Uterus (tissue), 2 donors: ENCODE measurements at regions not wholly inside any gene's neighbourhood (a gene's known extent, or its start where the extent isn't known, plus 50 kb on each side); places are given as distances from the start of the nearest gene placed in this dataset.

Experiments
- POLR2A ChIP-seq, 2 donors: fragments of 450-650 bp; IDR thresholded peaks; one replicate each; pipeline ENCODE4 v1.6.1; 2016; ENCODE audit warnings: antibody characterized with exemption in 2 of 2, mild to moderate bottlenecking in 1 of 2, moderate library complexity in 1 of 2
- TF ChIP-seq, protein P1 (sequence below), 4 experiments: fragments of 200-600 bp in 2 of 4; fragments of 450-650 bp in 2 of 4; sonication (generic) in 2 of 4; IDR thresholded peaks; one replicate each; pipeline ENCODE4 v1.5.1; 2016 to 2019; ENCODE audit warnings: antibody characterized with exemption in 4 of 4, mild to moderate bottlenecking in 2 of 4, moderate library complexity in 1 of 4

DNA sequence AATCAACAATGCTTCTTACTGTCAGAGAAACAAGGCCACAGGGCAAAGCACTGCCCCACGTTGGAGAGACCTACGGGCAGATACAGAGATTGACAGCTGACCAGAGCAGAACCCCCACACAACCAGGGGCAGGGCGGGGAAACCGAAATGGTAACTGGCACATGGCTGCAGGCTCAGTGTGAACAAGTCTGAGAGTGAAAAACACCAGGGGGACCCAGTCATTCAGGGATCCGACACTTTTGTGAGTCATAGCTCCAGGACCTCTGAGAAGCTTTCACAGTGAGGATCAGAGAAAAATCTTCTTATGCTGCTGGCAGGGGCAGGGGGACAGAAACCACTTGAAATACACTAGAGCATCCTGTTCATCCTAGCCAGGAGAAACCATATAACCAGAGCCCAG lies 254.2 kb downstream of the C6orf118 start:
- TF ChIP-seq, protein P1, sequence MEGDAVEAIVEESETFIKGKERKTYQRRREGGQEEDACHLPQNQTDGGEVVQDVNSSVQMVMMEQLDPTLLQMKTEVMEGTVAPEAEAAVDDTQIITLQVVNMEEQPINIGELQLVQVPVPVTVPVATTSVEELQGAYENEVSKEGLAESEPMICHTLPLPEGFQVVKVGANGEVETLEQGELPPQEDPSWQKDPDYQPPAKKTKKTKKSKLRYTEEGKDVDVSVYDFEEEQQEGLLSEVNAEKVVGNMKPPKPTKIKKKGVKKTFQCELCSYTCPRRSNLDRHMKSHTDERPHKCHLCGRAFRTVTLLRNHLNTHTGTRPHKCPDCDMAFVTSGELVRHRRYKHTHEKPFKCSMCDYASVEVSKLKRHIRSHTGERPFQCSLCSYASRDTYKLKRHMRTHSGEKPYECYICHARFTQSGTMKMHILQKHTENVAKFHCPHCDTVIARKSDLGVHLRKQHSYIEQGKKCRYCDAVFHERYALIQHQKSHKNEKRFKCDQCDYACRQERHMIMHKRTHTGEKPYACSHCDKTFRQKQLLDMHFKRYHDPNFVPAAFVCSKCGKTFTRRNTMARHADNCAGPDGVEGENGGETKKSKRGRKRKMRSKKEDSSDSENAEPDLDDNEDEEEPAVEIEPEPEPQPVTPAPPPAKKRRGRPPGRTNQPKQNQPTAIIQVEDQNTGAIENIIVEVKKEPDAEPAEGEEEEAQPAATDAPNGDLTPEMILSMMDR (IDR thresholded peaks at IDR 0.05), result no peak
- TF ChIP-seq POLR2A (IDR thresholded peaks at IDR 0.05), result no peak
